ENCODE measurements at regions not wholly inside any gene's neighbourhood (a gene's known extent, or its start where the extent isn't known, plus 50 kb on each side); places are given as distances from the start of the nearest gene placed in this dataset.
"Not testable (repeated sequence)": the region's sequence is repeated elsewhere in the genome, so short reads cannot be mapped to it uniquely, and the experiment has no call there.

GRCh38 chr9:61670616-61671015 is 480.8 kb downstream of the SPATA31A7 start:
- peaks cover 96% of the 10 kb centered on the region for H3K9me3 Mint-ChIP-seq
- Histone ChIP-seq H3K4me3 (ENCODE audit: low read length) (no peak overlapping the region), H3K27ac (ENCODE audit: low read depth, low read length) (no peak overlapping the region), H3K9ac (ENCODE audit: extremely low read depth, low read length, poor library complexity, severe bottlenecking) (no peak overlapping the region), H3K4me1 (ENCODE audit: control insufficient read depth, insufficient read depth, low read length) (no peaks in the 10 kb centered on the region), H3K27me3 (ENCODE audit: control insufficient read depth, insufficient read depth, low read length, poor library complexity, severe bottlenecking) (no peaks in the 10 kb centered on the region), H3K9me3 (ENCODE audit: control insufficient read depth, low read length) (peaks cover 18% of the 10 kb centered on the region), H3K36me3 (ENCODE audit: control insufficient read depth, insufficient read depth, low read length) (no peaks in the 10 kb centered on the region)
- no peaks in the 10 kb centered on the region for H3K27me3 Mint-ChIP-seq (ENCODE audit: insufficient read depth)
- H3K4me3 Mint-ChIP-seq = no peak overlapping the region
- TF ChIP-seq, protein P1, sequence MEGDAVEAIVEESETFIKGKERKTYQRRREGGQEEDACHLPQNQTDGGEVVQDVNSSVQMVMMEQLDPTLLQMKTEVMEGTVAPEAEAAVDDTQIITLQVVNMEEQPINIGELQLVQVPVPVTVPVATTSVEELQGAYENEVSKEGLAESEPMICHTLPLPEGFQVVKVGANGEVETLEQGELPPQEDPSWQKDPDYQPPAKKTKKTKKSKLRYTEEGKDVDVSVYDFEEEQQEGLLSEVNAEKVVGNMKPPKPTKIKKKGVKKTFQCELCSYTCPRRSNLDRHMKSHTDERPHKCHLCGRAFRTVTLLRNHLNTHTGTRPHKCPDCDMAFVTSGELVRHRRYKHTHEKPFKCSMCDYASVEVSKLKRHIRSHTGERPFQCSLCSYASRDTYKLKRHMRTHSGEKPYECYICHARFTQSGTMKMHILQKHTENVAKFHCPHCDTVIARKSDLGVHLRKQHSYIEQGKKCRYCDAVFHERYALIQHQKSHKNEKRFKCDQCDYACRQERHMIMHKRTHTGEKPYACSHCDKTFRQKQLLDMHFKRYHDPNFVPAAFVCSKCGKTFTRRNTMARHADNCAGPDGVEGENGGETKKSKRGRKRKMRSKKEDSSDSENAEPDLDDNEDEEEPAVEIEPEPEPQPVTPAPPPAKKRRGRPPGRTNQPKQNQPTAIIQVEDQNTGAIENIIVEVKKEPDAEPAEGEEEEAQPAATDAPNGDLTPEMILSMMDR (conservative IDR thresholded peaks at IDR 0.05) = no peak
- 76 to 82% methylated on average over 15 to 20 of the region's 20 CpGs for WGBS, 2 experiments (ENCODE audit: insufficient coverage in 1 of 2, insufficient read length in 1 of 2)
- no peaks in the 10 kb centered on the region for H3K4me1 Mint-ChIP-seq
- DNase-seq = no peak
- H3K36me3 Mint-ChIP-seq (ENCODE audit: low read depth) = peaks cover 2% of the 10 kb centered on the region
- H3K27ac Mint-ChIP-seq = no peak overlapping the region

GRCh38 chr9:61671276-61671973 is 481.6 kb downstream of the SPATA31A7 start:
- Histone ChIP-seq H3K4me1 (ENCODE audit: control insufficient read depth, insufficient read depth, low read length) (no peaks in the 10 kb centered on the region), H3K9ac (ENCODE audit: extremely low read depth, low read length, poor library complexity, severe bottlenecking) (no peak overlapping the region), H3K9me3 (ENCODE audit: control insufficient read depth, low read length) (peaks cover 11% of the 10 kb centered on the region), H3K36me3 (ENCODE audit: control insufficient read depth, insufficient read depth, low read length) (no peaks in the 10 kb centered on the region), H3K27ac (ENCODE audit: low read depth, low read length) (no peak overlapping the region), H3K4me3 (ENCODE audit: low read length) (no peak overlapping the region), H3K27me3 (ENCODE audit: control insufficient read depth, insufficient read depth, low read length, poor library complexity, severe bottlenecking) (no peaks in the 10 kb centered on the region)
- Mint-ChIP-seq H3K36me3 (ENCODE audit: low read depth) (peaks cover 2% of the 10 kb centered on the region), H3K27me3 (ENCODE audit: insufficient read depth) (no peaks in the 10 kb centered on the region), H3K4me3 (no peak overlapping the region), H3K27ac (no peak overlapping the region), H3K4me1 (no peaks in the 10 kb centered on the region), H3K9me3 (peaks cover 95% of the 10 kb centered on the region)
- DNase-seq = no peak
- WGBS, 2 experiments (ENCODE audit: insufficient coverage in 1 of 2, insufficient read length in 1 of 2) = 90 to 91% methylated on average over 27 to 46 of the region's 46 CpGs
- TF ChIP-seq, protein P1 (conservative IDR thresholded peaks at IDR 0.05) = no peak

DNA sequence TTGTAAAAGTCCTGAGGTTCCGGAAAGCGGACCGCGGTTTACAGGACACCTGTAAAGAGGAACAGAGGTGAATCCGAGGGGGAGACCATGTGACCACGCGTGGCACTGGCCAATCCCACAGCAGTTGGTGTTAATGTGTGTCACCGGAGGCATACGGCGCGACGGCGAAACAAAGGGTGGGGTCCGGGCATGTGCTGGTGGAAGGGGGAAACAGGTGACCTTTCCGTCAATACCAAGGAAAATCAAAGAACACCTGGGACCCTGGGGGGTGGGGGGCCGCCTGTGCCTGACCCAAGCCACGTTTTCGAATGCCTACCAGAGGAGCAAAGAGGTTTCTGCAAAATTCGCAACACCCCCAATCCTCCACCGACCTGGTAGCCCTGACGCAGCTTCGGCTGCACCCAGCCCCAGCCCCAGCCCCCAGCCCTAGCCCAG is 482.3 kb downstream of the SPATA31A7 start:
- H3K27me3 ChIP-seq (ENCODE audit: control insufficient read depth, insufficient read depth, low read length, poor library complexity, severe bottlenecking); DNase-seq; H3K27ac ChIP-seq (ENCODE audit: low read depth, low read length); H3K4me3 ChIP-seq (ENCODE audit: low read length); H3K4me1 Mint-ChIP-seq; H3K27ac Mint-ChIP-seq; H3K4me3 Mint-ChIP-seq; H3K36me3 Mint-ChIP-seq (ENCODE audit: low read depth); H3K27me3 Mint-ChIP-seq (ENCODE audit: insufficient read depth); H3K9ac ChIP-seq (ENCODE audit: extremely low read depth, low read length, poor library complexity, severe bottlenecking); H3K36me3 ChIP-seq (ENCODE audit: control insufficient read depth, insufficient read depth, low read length); H3K4me1 ChIP-seq (ENCODE audit: control insufficient read depth, insufficient read depth, low read length): not testable (repeated sequence)
- WGBS, 2 experiments (ENCODE audit: insufficient coverage in 1 of 2, insufficient read length in 1 of 2) = 82 to 94% methylated on average over 10 to 22 of the region's 22 CpGs
- peaks cover 95% of the 10 kb centered on the region for H3K9me3 Mint-ChIP-seq
- peaks cover 13% of the 10 kb centered on the region for H3K9me3 ChIP-seq (ENCODE audit: control insufficient read depth, low read length)

DNA sequence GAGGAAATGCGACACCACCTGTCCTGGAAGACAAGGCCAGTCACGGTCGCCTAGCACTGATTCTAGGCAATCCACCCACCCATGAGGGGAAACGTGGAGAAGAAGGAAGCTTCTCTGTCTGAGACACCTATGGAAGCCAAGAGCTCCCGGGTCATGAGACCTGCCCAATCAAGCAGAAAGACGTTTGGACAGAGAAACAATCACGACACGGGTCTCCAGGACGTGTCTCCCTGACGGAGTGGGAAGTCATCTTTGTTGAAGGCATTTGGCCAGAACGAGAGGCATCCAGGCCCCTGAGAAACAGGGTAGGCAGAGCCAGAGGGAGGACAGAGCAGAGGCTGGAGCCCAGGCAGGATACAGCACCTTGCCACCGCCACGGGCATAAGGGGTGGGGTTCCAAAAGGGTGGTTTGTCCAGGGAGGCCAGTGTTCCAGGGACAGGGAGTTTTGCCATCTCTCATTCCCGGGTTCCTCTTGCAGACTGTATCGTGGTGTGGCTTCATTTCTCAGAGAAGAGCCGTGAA is 482.9 kb downstream of the SPATA31A7 start:
- not testable (repeated sequence) for H3K36me3 Mint-ChIP-seq (ENCODE audit: low read depth); H3K27ac Mint-ChIP-seq; H3K36me3 ChIP-seq (ENCODE audit: control insufficient read depth, insufficient read depth, low read length); H3K9ac ChIP-seq (ENCODE audit: extremely low read depth, low read length, poor library complexity, severe bottlenecking); H3K4me1 Mint-ChIP-seq; H3K4me3 Mint-ChIP-seq; H3K27me3 ChIP-seq (ENCODE audit: control insufficient read depth, insufficient read depth, low read length, poor library complexity, severe bottlenecking); H3K4me1 ChIP-seq (ENCODE audit: control insufficient read depth, insufficient read depth, low read length); DNase-seq; H3K27ac ChIP-seq (ENCODE audit: low read depth, low read length); H3K27me3 Mint-ChIP-seq (ENCODE audit: insufficient read depth); H3K4me3 ChIP-seq (ENCODE audit: low read length)
- WGBS, 2 experiments (ENCODE audit: insufficient coverage in 1 of 2, insufficient read length in 1 of 2) = 84% methylated on average over 11 to 16 of the region's 16 CpGs
- H3K9me3 ChIP-seq (ENCODE audit: control insufficient read depth, low read length) = peaks cover 17% of the 10 kb centered on the region
- H3K9me3 Mint-ChIP-seq = peaks cover 93% of the 10 kb centered on the region
